H9 (cell line): ENCODE measurements at regions not wholly inside any gene's neighbourhood (a gene's known extent, or its start where the extent isn't known, plus 50 kb on each side); places are given as distances from the start of the nearest gene placed in this dataset.

Experiments used
- DNase-seq: peaks from one replicate; pipeline ENCODE4 v3.0.0-alpha.2; 2017
- H2AFZ ChIP-seq: one replicate; pipeline ENCODE4 v1.6.1; 2013; ENCODE audit warnings: mild to moderate bottlenecking, low read length, control low read depth, moderate library complexity
- H2AK5ac ChIP-seq: 2 replicates; pipeline ENCODE4 v1.6.1; 2013; ENCODE audit warnings: low read length, control low read depth, mixed read lengths; ENCODE audit not compliant: insufficient read length
- H2BK120ac ChIP-seq: one replicate; pipeline ENCODE4 v1.6.1; 2013; ENCODE audit warnings: low read depth, mild to moderate bottlenecking, low read length, control low read depth, inconsistent platforms; ENCODE audit not compliant: poor library complexity, severe bottlenecking
- H2BK12ac ChIP-seq: 2 replicates; pipeline ENCODE4 v1.6.1; 2013; ENCODE audit warnings: low read length, control low read depth, mixed read lengths, low read depth; ENCODE audit not compliant: insufficient read length
- H2BK15ac ChIP-seq: 2 replicates; pipeline ENCODE4 v1.6.1; 2013; ENCODE audit warnings: low read depth, low read length, control low read depth
- H2BK20ac ChIP-seq: one replicate; pipeline ENCODE4 v1.6.1; 2013; ENCODE audit warnings: low read depth, mild to moderate bottlenecking, low read length, control low read depth, inconsistent platforms; ENCODE audit not compliant: poor library complexity, severe bottlenecking
- H2BK5ac ChIP-seq: 2 replicates; pipeline ENCODE4 v1.6.1; 2013; ENCODE audit warnings: low read length, control low read depth, mixed read lengths; ENCODE audit not compliant: insufficient read length
- H3K14ac ChIP-seq: 2 replicates; pipeline ENCODE4 v1.6.1; 2013; ENCODE audit warnings: low read length, control low read depth; ENCODE audit not compliant: insufficient read depth
- H3K18ac ChIP-seq: 2 replicates; pipeline ENCODE4 v1.6.1; 2013; ENCODE audit warnings: low read depth, mild to moderate bottlenecking, mixed read lengths, low read length, control low read depth; ENCODE audit not compliant: insufficient read length
- H3K23ac ChIP-seq: 2 replicates; pipeline ENCODE4 v1.6.1; 2013; ENCODE audit warnings: low read length, control low read depth, mixed read lengths, low read depth; ENCODE audit not compliant: insufficient read length
- H3K23me2 ChIP-seq: 2 replicates; pipeline ENCODE4 v1.6.1; 2013; ENCODE audit warnings: low read depth, mild to moderate bottlenecking, mixed read lengths, low read length, control low read depth; ENCODE audit not compliant: insufficient read length, poor library complexity, severe bottlenecking
- H3K27ac ChIP-seq: 2 replicates; pipeline ENCODE4 v1.5.1; 2013; ENCODE audit warnings: low read length, control low read depth, mixed read lengths, low read depth; ENCODE audit not compliant: insufficient read length
- H3K27me3 ChIP-seq: 2 replicates; pipeline ENCODE4 v1.6.1; 2013; ENCODE audit warnings: low read length, control low read depth, inconsistent platforms; ENCODE audit not compliant: insufficient read depth
- H3K4ac ChIP-seq: 2 replicates; pipeline ENCODE4 v1.6.1; 2013; ENCODE audit warnings: low read depth, mild to moderate bottlenecking, control low read depth, inconsistent platforms, low read length, moderate library complexity
- H3K4me1 ChIP-seq: 2 replicates; pipeline ENCODE4 v1.6.1; 2013; ENCODE audit warnings: low read length, control low read depth, inconsistent platforms; ENCODE audit not compliant: insufficient read depth
- H3K4me2 ChIP-seq: 2 replicates; pipeline ENCODE4 v1.6.1; 2013; ENCODE audit warnings: low read length, control low read depth, mixed read lengths; ENCODE audit not compliant: insufficient read length, insufficient read depth
- H3K56ac ChIP-seq: 2 replicates; pipeline ENCODE4 v1.6.1; 2013; ENCODE audit warnings: low read depth, mild to moderate bottlenecking, mixed read lengths, low read length, control low read depth; ENCODE audit not compliant: insufficient read length
- H3K79me1 ChIP-seq: 2 replicates; pipeline ENCODE4 v1.6.1; 2013; ENCODE audit warnings: low read depth, mild to moderate bottlenecking, moderate library complexity, low read length, control low read depth, inconsistent platforms; ENCODE audit not compliant: insufficient read depth, poor library complexity, severe bottlenecking
- H3K79me2 ChIP-seq: 2 replicates; pipeline ENCODE4 v1.6.1; 2013; ENCODE audit warnings: low read length, control low read depth, inconsistent platforms; ENCODE audit not compliant: insufficient read depth
- H3K9ac ChIP-seq: 2 replicates; pipeline ENCODE4 v1.6.1; 2013; ENCODE audit warnings: low read length, control low read depth, mixed read lengths; ENCODE audit not compliant: insufficient read length; ENCODE audit errors: extremely low read depth
- H3K9me3 ChIP-seq: one replicate; pipeline ENCODE4 v1.6.1; 2013; ENCODE audit warnings: low read depth, low read length, inconsistent platforms; ENCODE audit not compliant: control insufficient read depth
- H3T11ph ChIP-seq: one replicate; pipeline ENCODE4 v1.6.1; 2013; ENCODE audit warnings: mild to moderate bottlenecking, low read length, control low read depth, inconsistent platforms
- H4K20me1 ChIP-seq: one replicate; pipeline ENCODE4 v1.6.1; 2013; ENCODE audit not compliant: control insufficient read depth, insufficient read length, insufficient read depth
- H4K5ac ChIP-seq: 2 replicates; pipeline ENCODE4 v1.6.1; 2013; ENCODE audit warnings: low read depth, mild to moderate bottlenecking, mixed read lengths, low read length, control low read depth; ENCODE audit not compliant: insufficient read length
- H4K8ac ChIP-seq: replicated peaks from 2 replicates; pipeline ENCODE4 v1.6.1; 2013; ENCODE audit warnings: low read length, control low read depth, mixed read lengths, low read depth; ENCODE audit not compliant: insufficient read length
- H4K91ac ChIP-seq: 2 replicates; pipeline ENCODE4 v1.6.1; 2013; ENCODE audit warnings: low read depth, mild to moderate bottlenecking, moderate library complexity, mixed read lengths, low read length, control low read depth; ENCODE audit not compliant: insufficient read length
- H3K27ac Mint-ChIP-seq, 3 experiments: 2 replicates in 2 of 3; 3 replicates in 1 of 3; pipeline ENCODE4 v1.8.0; 2020 to 2021; ENCODE audit warnings: mixed read lengths in 3 of 3, mild to moderate bottlenecking in 1 of 3, moderate library complexity in 1 of 3
- H3K27me3 Mint-ChIP-seq: 2 replicates; pipeline ENCODE4 v1.8.0; 2021; ENCODE audit warnings: low read depth, mild to moderate bottlenecking, moderate library complexity, mixed read lengths
- H3K36me3 Mint-ChIP-seq, 3 experiments: 2 replicates in 2 of 3; 3 replicates in 1 of 3; pipeline ENCODE4 v1.8.0; 2020 to 2021; ENCODE audit warnings: low read depth in 3 of 3, mixed read lengths in 3 of 3; ENCODE audit not compliant: insufficient read depth in 1 of 3
- H3K4me1 Mint-ChIP-seq, 2 experiments: 2 replicates each; pipeline ENCODE4 v1.8.0; 2020; ENCODE audit warnings: mixed read lengths in 2 of 2
- H3K4me3 Mint-ChIP-seq, 2 experiments: 2 replicates in 1 of 2; 3 replicates in 1 of 2; pipeline ENCODE4 v1.8.0; 2020 to 2021; ENCODE audit warnings: mild to moderate bottlenecking in 2 of 2, mixed read lengths in 2 of 2, moderate library complexity in 1 of 2
- H3K9me3 Mint-ChIP-seq, 2 experiments: 2 replicates in 1 of 2; 3 replicates in 1 of 2; pipeline ENCODE4 v1.8.0; 2020; ENCODE audit warnings: mild to moderate bottlenecking in 2 of 2, mixed read lengths in 2 of 2, moderate library complexity in 1 of 2
- CTCF ChIP-seq: fragments of 200-600 bp; sonication (generic); conservative IDR thresholded peaks from 3 replicates; pipeline ENCODE4 v1.8.0; 2021; ENCODE audit warnings: antibody characterized with exemption, mild to moderate bottlenecking
- WGBS: extraction: QIAGEN DNeasy Blood & Tissue Kit; methylation state at CpG from one replicate; pipeline ENCODE4 v1.1.7; 2013; ENCODE audit warnings: missing lambda C conversion rate, low lambda C conversion rate, mixed read lengths; ENCODE audit not compliant: insufficient read length; ENCODE audit errors: extremely low coverage; 5-methylcytosine and 5-hydroxymethylcytosine counted together

GRCh38 chr3:94811836-94812235, 749.0 kb downstream of the NSUN3 start:
- Histone ChIP-seq H3K4ac (no peak overlapping the region), H4K8ac (no peak overlapping the region), H3K4me2 (no peak overlapping the region), H2BK120ac (no peak overlapping the region), H3K79me2 (no peaks in the 10 kb centered on the region), H2BK15ac (no peak overlapping the region), H3K27ac (no peak overlapping the region), H3K14ac (no peak overlapping the region), H3K18ac (no peak overlapping the region), H3K56ac (no peak overlapping the region), H3K79me1 (no peaks in the 10 kb centered on the region), H2AFZ (no peak overlapping the region), H3K27me3 (no peaks in the 10 kb centered on the region), H4K5ac (no peak overlapping the region), H2BK12ac (no peak overlapping the region), H3K9me3 (no peaks in the 10 kb centered on the region), H3T11ph (no peak overlapping the region), H3K23ac (no peak overlapping the region), H2BK5ac (no peak overlapping the region), H3K4me1 (no peaks in the 10 kb centered on the region), H2AK5ac (no peak overlapping the region), H4K20me1 (no peaks in the 10 kb centered on the region), H2BK20ac (no peak overlapping the region), H3K23me2 (no peaks in the 10 kb centered on the region), H4K91ac (no peak overlapping the region), H3K9ac (no peak overlapping the region)
- Mint-ChIP-seq H3K9me3 (peaks cover 0 to 2% of the 10 kb centered on the region in 2 experiments; a peak in 1 of 5 replicates), H3K36me3 (no peaks in the 10 kb centered on the region), H3K27me3 (no peaks in the 10 kb centered on the region), H3K4me3 (no peak overlapping the region), H3K27ac (no peak overlapping the region), H3K4me1 (peaks cover 3 to 4% of the 10 kb centered on the region in 2 experiments)
- TF ChIP-seq CTCF: no peak
- no peak for DNase-seq
- WGBS: no CpG with 5 or more reads among the region's 2 CpGs
